ENCODE measurements at regions not wholly inside any gene's neighbourhood (a gene's known extent, or its start where the extent isn't known, plus 50 kb on each side); places are given as distances from the start of the nearest gene placed in this dataset.

GRCh38 chr6:163823577-163823976, 409.1 kb downstream of the QKI start:
- TF ChIP-seq HDAC1 (CRISPR knock-in tag; IDR thresholded peaks at IDR 0.05) (no peak), REST (IDR thresholded peaks at IDR 0.05; ENCODE audit: borderline replicate concordance in 1 of 2, low read depth in 1 of 2, low read length in 2 of 2) (no peak), ATF1 (CRISPR knock-in tag; IDR thresholded peaks at IDR 0.05) (no peak), ZHX2 (IDR thresholded peaks at IDR 0.05; ENCODE audit: low read depth) (no peak), ZHX2 (CRISPR knock-in tag; IDR thresholded peaks at IDR 0.05; ENCODE audit: borderline replicate concordance) (no peak), HOXD1 (CRISPR knock-in tag; IDR thresholded peaks at IDR 0.05) (no peak), PHF8 (CRISPR knock-in tag; IDR thresholded peaks at IDR 0.05) (no peak), FOXM1 (CRISPR knock-in tag; IDR thresholded peaks at IDR 0.05) (no peak), CTCF (CRISPR knock-in tag; IDR thresholded peaks at IDR 0.05) (no peak), PLSCR1 (CRISPR knock-in tag; IDR thresholded peaks at IDR 0.05; ENCODE audit: borderline replicate concordance) (no peak), MAX (IDR thresholded peaks at IDR 0.05) (no peak), POLR2AphosphoS5 (IDR thresholded peaks at IDR 0.05; ENCODE audit: low read depth, low read length) (no peak), ZNF24 (IDR thresholded peaks at IDR 0.05) (no peak), BHLHE40 (IDR thresholded peaks at IDR 0.05; ENCODE audit: low read length) (no peak), ZNF670 (CRISPR knock-in tag; IDR thresholded peaks at IDR 0.05; ENCODE audit: borderline replicate concordance) (no peak)

Data from HepG2 (cell line).